ENCODE measurements at regions not wholly inside any gene's neighbourhood (a gene's known extent, or its start where the extent isn't known, plus 50 kb on each side); places are given as distances from the start of the nearest gene placed in this dataset.

GRCh38 chr2:120431386-120432292 is 85.7 kb downstream of the INHBB start:
- TF ChIP-seq EGR1 (IDR thresholded peaks at IDR 0.05) (no peak), FOXM1 (IDR thresholded peaks at IDR 0.05; ENCODE audit: borderline replicate concordance, low read depth) (no peak), CEBPB (IDR thresholded peaks at IDR 0.05) (no peak), YY1 (IDR thresholded peaks at IDR 0.05; ENCODE audit: low read depth) (no peak)

- TF ChIP-seq RAD21 (IDR thresholded peaks at IDR 0.05; ENCODE audit: low read depth): no peak
- no peak for TF ChIP-seq EP300 (IDR thresholded peaks at IDR 0.05; ENCODE audit: borderline replicate concordance)
- no peak for TF ChIP-seq TCF12 (IDR thresholded peaks at IDR 0.05; ENCODE audit: low read depth)
These were observed 86.5 kb downstream of the INHBB start for GRCh38 chr2:120432293-120432975.

- no peak for TF ChIP-seq YY1 (IDR thresholded peaks at IDR 0.05; ENCODE audit: low read depth)
These were observed 87.3 kb downstream of the INHBB start for GRCh38 chr2:120432976-120433815.

- no peak for TF ChIP-seq RAD21 (IDR thresholded peaks at IDR 0.05; ENCODE audit: low read depth)
- no peak for TF ChIP-seq REST (IDR thresholded peaks at IDR 0.05; ENCODE audit: low read depth)
- no peak for TF ChIP-seq NFIC (IDR thresholded peaks at IDR 0.05)
- TF ChIP-seq TEAD4 (IDR thresholded peaks at IDR 0.05): no peak
- TF ChIP-seq ZBTB7A (IDR thresholded peaks at IDR 0.05; ENCODE audit: low read depth): no peak
- TF ChIP-seq TCF12 (IDR thresholded peaks at IDR 0.05; ENCODE audit: low read depth): no peak
- no peak for TF ChIP-seq USF1 (IDR thresholded peaks at IDR 0.05)
- no peak for TF ChIP-seq EP300 (IDR thresholded peaks at IDR 0.05; ENCODE audit: borderline replicate concordance)
- no peak for TF ChIP-seq MAX (IDR thresholded peaks at IDR 0.05)
These were observed 87.9 kb downstream of the INHBB start for GRCh38 chr2:120433816-120434290.

- no peak for TF ChIP-seq CEBPB (IDR thresholded peaks at IDR 0.05)
- no peak for TF ChIP-seq REST (IDR thresholded peaks at IDR 0.05; ENCODE audit: low read depth)
- no peak for TF ChIP-seq TEAD4 (IDR thresholded peaks at IDR 0.05)
- no peak for TF ChIP-seq FOXM1 (IDR thresholded peaks at IDR 0.05; ENCODE audit: borderline replicate concordance, low read depth)
- no peak for TF ChIP-seq TAF1 (IDR thresholded peaks at IDR 0.05; ENCODE audit: low read depth)
- no peak for TF ChIP-seq YY1 (IDR thresholded peaks at IDR 0.05; ENCODE audit: low read depth)
- TF ChIP-seq CREB1 (IDR thresholded peaks at IDR 0.05; ENCODE audit: low read depth): no peak
- TF ChIP-seq ZBTB7A (IDR thresholded peaks at IDR 0.05; ENCODE audit: low read depth): no peak
- TF ChIP-seq RAD21 (IDR thresholded peaks at IDR 0.05; ENCODE audit: low read depth): no peak
- TF ChIP-seq MAX (IDR thresholded peaks at IDR 0.05): no peak
- no peak for TF ChIP-seq EGR1 (IDR thresholded peaks at IDR 0.05)
- no peak for TF ChIP-seq USF1 (IDR thresholded peaks at IDR 0.05)
- TF ChIP-seq TCF12 (IDR thresholded peaks at IDR 0.05; ENCODE audit: low read depth): no peak
These were observed 88.8 kb downstream of the INHBB start for GRCh38 chr2:120434492-120435308.
